A549 (cell line): ENCODE measurements at regions not wholly inside any gene's neighbourhood (a gene's known extent, or its start where the extent isn't known, plus 50 kb on each side); places are given as distances from the start of the nearest gene placed in this dataset.

Experiments used
- POLR2A ChIP-seq: IDR thresholded peaks from 2 replicates; pipeline ENCODE4 v1.6.1; 2012; ENCODE audit warnings: mild to moderate bottlenecking, low read length
- TF ChIP-seq, protein P1 (sequence below): fragments of 200-600 bp; sonication (generic); IDR thresholded peaks from 2 replicates; pipeline ENCODE4 v1.6.1; 2016; ENCODE audit warnings: antibody characterized with exemption, mild to moderate bottlenecking, moderate library complexity
- TF ChIP-seq, protein P2 (sequence below): fragments of >200 bp; sonication (Bioruptor Twin); formaldehyde crosslinking; IDR thresholded peaks from 3 replicates; pipeline ENCODE4 v1.5.1; 2016
- TF ChIP-seq, protein P3 (sequence below): fragments of 250-450 bp; sonication (Bioruptor Pico); IDR thresholded peaks from 2 replicates; pipeline ENCODE4 v1.5.0; 2021; ENCODE audit warnings: mild to moderate bottlenecking, moderate library complexity, borderline replicate concordance
- TF ChIP-seq, protein P4 (sequence below): fragments of 450-650 bp; IDR thresholded peaks from 2 replicates; pipeline ENCODE4 v1.6.1; 2014; ENCODE audit warnings: antibody characterized with exemption

DNA sequence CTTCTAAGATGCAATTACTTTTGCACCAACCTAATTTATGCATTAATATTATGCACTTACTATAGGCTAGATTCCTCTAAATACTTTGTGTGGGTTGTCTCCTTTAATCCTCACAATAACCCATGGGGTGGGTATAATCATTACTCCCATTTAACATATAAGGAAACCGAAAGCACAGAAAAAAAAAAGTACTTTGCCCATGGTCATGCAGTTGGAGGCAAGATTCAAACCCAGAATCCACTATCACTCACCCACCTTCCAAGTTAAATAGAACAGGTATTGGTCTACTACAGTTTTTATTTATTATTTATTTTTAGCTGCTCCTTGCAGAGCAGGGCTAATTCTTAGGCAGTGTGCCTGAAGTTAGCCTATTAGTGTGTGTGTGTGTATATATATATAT lies 76.6 kb upstream of the FZD7 start:
- TF ChIP-seq POLR2A = no peak
- TF ChIP-seq, protein P1, sequence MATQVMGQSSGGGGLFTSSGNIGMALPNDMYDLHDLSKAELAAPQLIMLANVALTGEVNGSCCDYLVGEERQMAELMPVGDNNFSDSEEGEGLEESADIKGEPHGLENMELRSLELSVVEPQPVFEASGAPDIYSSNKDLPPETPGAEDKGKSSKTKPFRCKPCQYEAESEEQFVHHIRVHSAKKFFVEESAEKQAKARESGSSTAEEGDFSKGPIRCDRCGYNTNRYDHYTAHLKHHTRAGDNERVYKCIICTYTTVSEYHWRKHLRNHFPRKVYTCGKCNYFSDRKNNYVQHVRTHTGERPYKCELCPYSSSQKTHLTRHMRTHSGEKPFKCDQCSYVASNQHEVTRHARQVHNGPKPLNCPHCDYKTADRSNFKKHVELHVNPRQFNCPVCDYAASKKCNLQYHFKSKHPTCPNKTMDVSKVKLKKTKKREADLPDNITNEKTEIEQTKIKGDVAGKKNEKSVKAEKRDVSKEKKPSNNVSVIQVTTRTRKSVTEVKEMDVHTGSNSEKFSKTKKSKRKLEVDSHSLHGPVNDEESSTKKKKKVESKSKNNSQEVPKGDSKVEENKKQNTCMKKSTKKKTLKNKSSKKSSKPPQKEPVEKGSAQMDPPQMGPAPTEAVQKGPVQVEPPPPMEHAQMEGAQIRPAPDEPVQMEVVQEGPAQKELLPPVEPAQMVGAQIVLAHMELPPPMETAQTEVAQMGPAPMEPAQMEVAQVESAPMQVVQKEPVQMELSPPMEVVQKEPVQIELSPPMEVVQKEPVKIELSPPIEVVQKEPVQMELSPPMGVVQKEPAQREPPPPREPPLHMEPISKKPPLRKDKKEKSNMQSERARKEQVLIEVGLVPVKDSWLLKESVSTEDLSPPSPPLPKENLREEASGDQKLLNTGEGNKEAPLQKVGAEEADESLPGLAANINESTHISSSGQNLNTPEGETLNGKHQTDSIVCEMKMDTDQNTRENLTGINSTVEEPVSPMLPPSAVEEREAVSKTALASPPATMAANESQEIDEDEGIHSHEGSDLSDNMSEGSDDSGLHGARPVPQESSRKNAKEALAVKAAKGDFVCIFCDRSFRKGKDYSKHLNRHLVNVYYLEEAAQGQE = no peak
- TF ChIP-seq, protein P2, sequence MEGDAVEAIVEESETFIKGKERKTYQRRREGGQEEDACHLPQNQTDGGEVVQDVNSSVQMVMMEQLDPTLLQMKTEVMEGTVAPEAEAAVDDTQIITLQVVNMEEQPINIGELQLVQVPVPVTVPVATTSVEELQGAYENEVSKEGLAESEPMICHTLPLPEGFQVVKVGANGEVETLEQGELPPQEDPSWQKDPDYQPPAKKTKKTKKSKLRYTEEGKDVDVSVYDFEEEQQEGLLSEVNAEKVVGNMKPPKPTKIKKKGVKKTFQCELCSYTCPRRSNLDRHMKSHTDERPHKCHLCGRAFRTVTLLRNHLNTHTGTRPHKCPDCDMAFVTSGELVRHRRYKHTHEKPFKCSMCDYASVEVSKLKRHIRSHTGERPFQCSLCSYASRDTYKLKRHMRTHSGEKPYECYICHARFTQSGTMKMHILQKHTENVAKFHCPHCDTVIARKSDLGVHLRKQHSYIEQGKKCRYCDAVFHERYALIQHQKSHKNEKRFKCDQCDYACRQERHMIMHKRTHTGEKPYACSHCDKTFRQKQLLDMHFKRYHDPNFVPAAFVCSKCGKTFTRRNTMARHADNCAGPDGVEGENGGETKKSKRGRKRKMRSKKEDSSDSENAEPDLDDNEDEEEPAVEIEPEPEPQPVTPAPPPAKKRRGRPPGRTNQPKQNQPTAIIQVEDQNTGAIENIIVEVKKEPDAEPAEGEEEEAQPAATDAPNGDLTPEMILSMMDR = no peak
- TF ChIP-seq, protein P3, sequence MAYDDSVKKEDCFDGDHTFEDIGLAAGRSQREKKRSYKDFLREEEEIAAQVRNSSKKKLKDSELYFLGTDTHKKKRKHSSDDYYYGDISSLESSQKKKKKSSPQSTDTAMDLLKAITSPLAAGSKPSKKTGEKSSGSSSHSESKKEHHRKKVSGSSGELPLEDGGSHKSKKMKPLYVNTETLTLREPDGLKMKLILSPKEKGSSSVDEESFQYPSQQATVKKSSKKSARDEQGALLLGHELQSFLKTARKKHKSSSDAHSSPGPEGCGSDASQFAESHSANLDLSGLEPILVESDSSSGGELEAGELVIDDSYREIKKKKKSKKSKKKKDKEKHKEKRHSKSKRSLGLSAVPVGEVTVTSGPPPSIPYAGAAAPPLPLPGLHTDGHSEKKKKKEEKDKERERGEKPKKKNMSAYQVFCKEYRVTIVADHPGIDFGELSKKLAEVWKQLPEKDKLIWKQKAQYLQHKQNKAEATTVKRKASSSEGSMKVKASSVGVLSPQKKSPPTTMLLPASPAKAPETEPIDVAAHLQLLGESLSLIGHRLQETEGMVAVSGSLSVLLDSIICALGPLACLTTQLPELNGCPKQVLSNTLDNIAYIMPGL (CRISPR knock-in tag) = no peak
- TF ChIP-seq, protein P4, sequence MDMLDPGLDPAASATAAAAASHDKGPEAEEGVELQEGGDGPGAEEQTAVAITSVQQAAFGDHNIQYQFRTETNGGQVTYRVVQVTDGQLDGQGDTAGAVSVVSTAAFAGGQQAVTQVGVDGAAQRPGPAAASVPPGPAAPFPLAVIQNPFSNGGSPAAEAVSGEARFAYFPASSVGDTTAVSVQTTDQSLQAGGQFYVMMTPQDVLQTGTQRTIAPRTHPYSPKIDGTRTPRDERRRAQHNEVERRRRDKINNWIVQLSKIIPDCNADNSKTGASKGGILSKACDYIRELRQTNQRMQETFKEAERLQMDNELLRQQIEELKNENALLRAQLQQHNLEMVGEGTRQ = no peak
